GM12874 (cell line): ENCODE measurements at regions not wholly inside any gene's neighbourhood (a gene's known extent, or its start where the extent isn't known, plus 50 kb on each side); places are given as distances from the start of the nearest gene placed in this dataset.

ENCODE experiments used
- TF ChIP-seq, protein P1 (sequence below): IDR thresholded peaks from 2 replicates; pipeline ENCODE4 v1.5.1; 2011; ENCODE audit warnings: low read depth, mild to moderate bottlenecking, control low read depth, low read length, moderate library complexity; ENCODE audit not compliant: insufficient read depth

DNA sequence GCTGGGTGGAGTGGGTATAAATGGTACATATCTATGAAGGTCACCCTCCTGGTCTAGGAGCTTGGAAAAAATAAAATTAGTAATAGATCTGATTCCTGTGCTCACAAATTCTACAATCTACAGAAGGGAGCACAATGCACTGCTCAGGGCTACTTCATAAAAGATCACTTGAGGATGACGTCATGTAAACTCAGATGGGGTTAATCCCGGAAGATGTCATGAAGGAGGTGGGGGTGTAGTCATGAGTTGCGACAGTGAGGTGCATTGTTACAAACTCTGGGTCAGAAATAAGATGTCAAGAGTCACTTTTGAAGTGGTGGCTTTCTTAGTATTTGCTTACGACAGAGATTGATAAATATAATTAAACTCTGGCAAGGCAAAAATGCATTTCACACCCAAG lies 68.2 kb downstream of the LHX9 start:
- TF ChIP-seq, protein P1, sequence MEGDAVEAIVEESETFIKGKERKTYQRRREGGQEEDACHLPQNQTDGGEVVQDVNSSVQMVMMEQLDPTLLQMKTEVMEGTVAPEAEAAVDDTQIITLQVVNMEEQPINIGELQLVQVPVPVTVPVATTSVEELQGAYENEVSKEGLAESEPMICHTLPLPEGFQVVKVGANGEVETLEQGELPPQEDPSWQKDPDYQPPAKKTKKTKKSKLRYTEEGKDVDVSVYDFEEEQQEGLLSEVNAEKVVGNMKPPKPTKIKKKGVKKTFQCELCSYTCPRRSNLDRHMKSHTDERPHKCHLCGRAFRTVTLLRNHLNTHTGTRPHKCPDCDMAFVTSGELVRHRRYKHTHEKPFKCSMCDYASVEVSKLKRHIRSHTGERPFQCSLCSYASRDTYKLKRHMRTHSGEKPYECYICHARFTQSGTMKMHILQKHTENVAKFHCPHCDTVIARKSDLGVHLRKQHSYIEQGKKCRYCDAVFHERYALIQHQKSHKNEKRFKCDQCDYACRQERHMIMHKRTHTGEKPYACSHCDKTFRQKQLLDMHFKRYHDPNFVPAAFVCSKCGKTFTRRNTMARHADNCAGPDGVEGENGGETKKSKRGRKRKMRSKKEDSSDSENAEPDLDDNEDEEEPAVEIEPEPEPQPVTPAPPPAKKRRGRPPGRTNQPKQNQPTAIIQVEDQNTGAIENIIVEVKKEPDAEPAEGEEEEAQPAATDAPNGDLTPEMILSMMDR = no peak

DNA sequence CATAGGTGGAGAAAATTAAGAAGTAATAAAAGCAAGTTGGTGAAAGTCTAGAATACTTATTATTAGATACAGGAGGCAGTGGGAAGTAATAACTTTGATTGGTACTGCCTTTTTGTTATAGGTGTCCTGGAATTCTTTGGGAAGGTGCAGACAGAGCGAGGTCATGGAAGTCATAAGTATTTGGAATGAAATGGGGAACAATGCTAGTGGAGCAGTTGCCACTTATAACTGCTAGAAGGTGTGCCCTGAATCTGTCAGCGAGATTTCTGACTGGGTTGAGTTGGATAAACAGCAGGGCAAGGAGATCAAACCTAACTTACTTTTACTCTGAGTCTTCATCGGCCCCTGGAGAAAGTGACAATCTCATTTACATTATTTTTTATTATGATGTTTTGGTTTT lies 69.6 kb downstream of the LHX9 start:
- TF ChIP-seq, protein P1 = no peak

DNA sequence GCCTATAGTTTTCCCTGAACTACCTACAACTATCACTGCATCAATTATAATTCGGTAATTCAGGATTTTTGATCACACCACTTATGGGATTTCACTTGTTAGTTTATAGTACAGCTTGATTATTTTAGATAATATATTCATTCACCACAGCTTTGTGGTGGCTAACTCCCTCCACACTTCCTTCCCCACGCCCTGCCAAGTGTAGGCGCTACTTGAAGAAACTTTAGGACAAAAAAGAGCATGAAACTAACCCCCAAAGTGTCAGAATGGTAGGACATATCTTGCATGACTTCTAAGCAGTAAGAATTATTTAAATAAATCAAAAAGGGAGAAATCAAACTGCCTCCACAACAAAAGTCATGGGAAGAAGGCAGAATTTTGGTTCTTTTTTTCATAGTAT lies 70.1 kb downstream of the LHX9 start:
- TF ChIP-seq, protein P1 = no peak

DNA sequence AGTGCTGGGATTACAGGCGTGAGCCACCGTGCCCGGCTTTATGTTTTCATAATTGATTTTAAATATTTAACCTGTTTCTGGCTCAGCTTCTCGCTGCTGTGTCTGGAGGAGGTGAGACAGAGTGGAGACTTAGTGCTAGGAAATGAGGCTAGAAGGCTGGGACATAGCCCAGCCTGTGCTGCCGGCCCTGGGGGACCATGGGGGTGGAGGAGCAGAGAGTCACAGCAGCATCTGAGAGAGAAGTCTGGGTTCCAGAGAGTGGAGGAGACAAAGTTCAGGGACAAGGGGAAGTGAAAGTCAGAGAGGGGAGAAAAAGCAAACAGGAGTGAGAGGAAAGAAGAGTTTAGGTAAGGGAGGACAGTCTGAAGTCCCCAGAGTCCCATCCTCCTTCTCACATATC lies 71.9 kb downstream of the LHX9 start:
- TF ChIP-seq, protein P1 = no peak

DNA sequence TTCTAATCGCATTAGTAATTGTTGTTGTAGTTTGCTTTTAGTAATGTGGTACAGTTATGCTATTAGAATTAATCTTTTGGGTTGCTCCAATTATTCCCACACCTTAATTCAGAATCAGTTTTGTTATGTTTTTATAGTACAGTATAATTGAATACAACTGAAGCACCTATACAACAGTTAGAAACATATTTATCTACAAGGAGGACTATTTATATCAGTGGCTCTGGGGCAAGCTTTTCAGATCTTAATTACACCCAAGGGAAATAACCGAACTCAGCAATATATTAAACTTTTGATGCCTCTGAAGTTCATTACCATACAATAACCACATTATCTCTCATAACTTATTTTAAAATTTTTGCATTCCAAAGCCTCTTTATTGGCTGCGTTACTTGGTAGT lies 74.4 kb downstream of the LHX9 start:
- TF ChIP-seq, protein P1 = no peak

DNA sequence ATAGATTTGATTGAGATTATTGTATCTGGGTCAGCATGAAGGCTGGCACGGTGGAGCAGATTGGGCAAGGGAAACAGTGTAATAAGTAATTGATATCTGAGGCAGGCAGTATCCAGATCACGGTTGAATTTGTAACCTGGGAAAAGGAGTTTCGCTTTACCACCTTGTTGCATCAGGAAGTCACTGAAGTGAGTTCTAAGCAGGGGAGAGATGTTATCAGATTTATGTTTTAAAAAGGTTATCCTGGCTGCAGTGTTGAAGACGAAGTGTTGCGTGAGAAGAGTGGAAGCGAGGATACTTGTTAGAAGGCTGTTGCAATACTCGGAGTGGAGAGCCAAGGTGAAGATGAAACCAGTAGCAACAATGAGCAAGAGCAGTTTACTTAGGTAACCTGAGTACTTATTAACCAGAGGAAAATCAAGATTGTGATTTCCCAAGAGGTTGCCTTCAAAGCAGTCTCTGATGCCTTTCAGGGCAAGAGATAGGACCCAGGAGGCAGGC lies 77.8 kb downstream of the LHX9 start:
- TF ChIP-seq, protein P1 = no peak

DNA sequence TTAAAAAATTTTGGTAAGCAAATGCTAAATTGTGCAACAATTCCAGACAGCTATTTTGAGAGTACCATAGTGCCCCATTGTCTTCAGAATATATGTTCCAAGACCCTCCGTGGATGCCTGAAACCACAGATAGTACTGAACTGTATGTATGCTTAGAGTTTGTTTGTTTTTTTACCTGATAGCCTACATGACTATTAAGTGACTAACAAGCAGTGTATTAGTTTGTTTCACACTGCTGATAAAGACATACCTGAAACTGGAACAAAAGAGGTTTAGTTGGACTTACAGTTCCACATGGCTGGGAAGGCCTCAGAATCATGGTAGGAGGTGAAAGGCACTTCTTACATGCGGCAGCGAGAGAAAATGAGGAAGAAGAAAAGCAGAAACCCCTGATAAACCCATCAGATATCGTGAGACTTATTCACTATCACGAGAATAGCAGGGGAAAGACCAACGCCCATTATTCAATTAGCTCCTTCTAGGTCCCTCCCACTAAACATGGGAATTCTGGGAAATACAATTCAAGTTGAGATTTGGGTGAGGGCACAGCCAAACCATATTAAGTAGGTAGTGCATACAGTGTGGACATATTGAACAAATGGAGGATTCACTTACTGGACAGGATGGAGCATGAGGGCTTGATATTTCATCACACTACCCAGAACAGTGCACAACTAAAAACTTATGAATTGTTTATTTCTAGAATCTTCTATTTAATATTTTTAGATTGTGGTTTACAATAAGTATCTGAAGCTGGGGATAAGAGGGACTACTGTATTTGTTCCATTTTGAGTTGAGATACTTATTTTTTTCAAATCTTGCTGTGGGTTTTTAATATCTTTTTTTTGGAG lies 78.5 kb downstream of the LHX9 start:
- TF ChIP-seq, protein P1 = no peak
